ENCODE measurements at regions not wholly inside any gene's neighbourhood (a gene's known extent, or its start where the extent isn't known, plus 50 kb on each side); places are given as distances from the start of the nearest gene placed in this dataset.

GRCh38 chr9:17846948-17847655 lies 268.2 kb downstream of the SH3GL2 start:
- no peaks in the 10 kb centered on the region for H3K27me3 ChIP-seq (replicated peaks in 1 of 2; ENCODE audit: control insufficient read depth in 2 of 2, insufficient read depth in 2 of 2, low read length in 1 of 2)
- no peaks in the 10 kb centered on the region; the same call in 2 of the 3 replicates for H3K9me3 ChIP-seq (replicated peaks; ENCODE audit: control insufficient read depth, insufficient read depth, low read length)
- intact Hi-C loops (cut with micrococcal nuclease; ENCODE audit: unreplicated experiment) (no loop called here), in situ Hi-C loops (cut with MboI) (loop anchor here (10.0 kb wide), 1 partner anchor 58 kb away; no protein-coding TSS in a partner anchor)
- ChIA-PET POLR2A (no interaction called here), CTCF (no interaction called here), RAD21 (ENCODE audit: unreplicated experiment) (no interaction called here), SMC1A (ENCODE audit: uncharacterized antibody, unreplicated experiment) (no interaction called here)
- no peak overlapping the region for H2AFZ ChIP-seq (ENCODE audit: control insufficient read depth, low read depth, low read length)
- H3K36me3 ChIP-seq (ENCODE audit: control insufficient read depth in 2 of 2, insufficient read depth in 2 of 2, low read length in 1 of 2): no peaks in the 10 kb centered on the region
- H3K4me2 ChIP-seq (ENCODE audit: control insufficient read depth, insufficient read depth): no peak overlapping the region
- H3K4me1 ChIP-seq (ENCODE audit: control insufficient read depth, insufficient read depth, low read length): no peaks in the 10 kb centered on the region
- FAIRE-seq (no peak), ATAC-seq (no peak), DNase-seq (ENCODE audit: low read depth, low spot score) (no peak)
- BruUV-seq (replicated peaks): no TSS peak
- no peaks in the 10 kb centered on the region for H4K20me1 ChIP-seq (ENCODE audit: control insufficient read depth, insufficient read depth)
- no peaks in the 10 kb centered on the region for H3K79me2 ChIP-seq (ENCODE audit: control insufficient read depth, insufficient read depth, low read length)
- H3K9ac ChIP-seq (ENCODE audit: control insufficient read depth, insufficient read depth, low read length): no peak overlapping the region
- H3K4me3 ChIP-seq: no peak overlapping the region
- WGBS (ENCODE audit: insufficient coverage, insufficient replicate concordance, low lambda C conversion rate, missing lambda C conversion rate): 4% methylated on average over 4 of the region's 4 CpGs
- H3K27ac ChIP-seq (ENCODE audit: control insufficient read depth, insufficient read depth): no peak overlapping the region
- TF ChIP-seq KAT2A (conservative IDR thresholded peaks at IDR 0.05; ENCODE audit: control insufficient read depth, low read depth, low read length) (no peak), CEBPZ (IDR thresholded peaks at IDR 0.05; ENCODE audit: low read depth, low read length) (no peak), SIN3A (IDR thresholded peaks at IDR 0.05; ENCODE audit: low read depth, low read length) (no peak), USF2 (IDR thresholded peaks at IDR 0.05; ENCODE audit: borderline replicate concordance, low read depth, low read length) (no peak), SPI1 (IDR thresholded peaks at IDR 0.05; ENCODE audit: borderline replicate concordance, insufficient read depth, low read depth, low read length) (no peak), SREBF2 (IDR thresholded peaks at IDR 0.05; ENCODE audit: low read length) (no peak), USF1 (IDR thresholded peaks at IDR 0.05; ENCODE audit: borderline replicate concordance, extremely low read length, insufficient read depth, low read depth, low read length) (no peak), BHLHE40 (IDR thresholded peaks at IDR 0.05; ENCODE audit: borderline replicate concordance in 1 of 2, low read depth in 2 of 2, low read length in 1 of 2) (no peak), MLLT1 (IDR thresholded peaks at IDR 0.05) (no peak), ZNF687 (IDR thresholded peaks at IDR 0.05) (no peak), CHD1 (IDR thresholded peaks at IDR 0.05; ENCODE audit: low read depth, low read length) (no peak)
